Amniotic epithelial cell (primary cell): ENCODE measurements at regions not wholly inside any gene's neighbourhood (a gene's known extent, or its start where the extent isn't known, plus 50 kb on each side); places are given as distances from the start of the nearest gene placed in this dataset.

Experiments used
- DNase-seq: peaks from one replicate; pipeline ENCODE4 v3.0.0-alpha.2; 2010; ENCODE audit warnings: low read depth

DNA sequence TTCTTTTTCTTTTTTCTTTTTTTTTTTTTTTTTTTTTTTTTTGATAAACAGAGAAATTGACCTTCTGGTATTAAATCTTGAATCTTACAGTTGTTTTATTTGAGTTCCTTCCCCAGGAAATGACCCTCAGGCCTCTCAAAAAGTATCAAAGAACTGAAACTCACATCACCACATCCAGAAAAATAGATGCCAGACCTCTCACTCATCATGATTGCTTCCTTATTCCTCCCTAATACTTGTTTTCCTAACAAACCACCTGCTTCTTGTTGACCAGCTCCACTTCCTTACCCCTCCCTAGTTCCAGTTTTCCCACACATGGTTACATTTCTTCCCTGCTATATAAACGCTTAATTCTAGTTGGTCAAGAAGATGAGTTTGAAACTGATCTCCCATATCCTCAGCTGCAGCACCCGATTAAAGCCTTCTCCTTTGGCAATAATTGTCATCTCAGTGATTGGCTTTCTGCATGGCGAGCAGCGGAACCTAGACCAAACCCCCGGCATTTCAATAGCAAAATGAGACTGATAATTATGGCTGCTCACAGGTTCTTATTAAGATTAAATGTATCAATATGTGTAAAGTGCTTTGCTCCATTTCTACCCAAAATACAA lies 681.1 kb upstream of the AUTS2 start:
- no peak for DNase-seq

DNA sequence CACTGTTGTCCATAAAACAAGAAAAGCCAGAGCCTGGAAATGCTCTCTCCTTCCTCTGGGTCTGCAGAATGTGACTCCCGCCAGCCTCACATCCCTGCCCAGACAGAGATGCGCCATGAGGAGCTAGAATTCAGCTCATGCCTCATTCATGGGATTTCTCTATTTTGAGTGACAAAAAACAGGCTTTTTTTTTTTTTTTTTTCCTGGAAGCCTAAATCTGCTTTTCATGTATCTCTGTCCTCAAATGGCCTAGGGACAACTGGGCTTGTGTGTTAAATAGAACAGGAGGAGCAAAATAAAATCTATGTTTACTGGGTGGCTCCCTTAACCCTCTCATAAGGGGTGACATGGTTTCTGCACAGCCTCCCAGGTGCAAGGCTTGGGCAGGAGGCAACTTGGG lies 679.7 kb upstream of the AUTS2 start:
- DNase-seq: no peak

DNA sequence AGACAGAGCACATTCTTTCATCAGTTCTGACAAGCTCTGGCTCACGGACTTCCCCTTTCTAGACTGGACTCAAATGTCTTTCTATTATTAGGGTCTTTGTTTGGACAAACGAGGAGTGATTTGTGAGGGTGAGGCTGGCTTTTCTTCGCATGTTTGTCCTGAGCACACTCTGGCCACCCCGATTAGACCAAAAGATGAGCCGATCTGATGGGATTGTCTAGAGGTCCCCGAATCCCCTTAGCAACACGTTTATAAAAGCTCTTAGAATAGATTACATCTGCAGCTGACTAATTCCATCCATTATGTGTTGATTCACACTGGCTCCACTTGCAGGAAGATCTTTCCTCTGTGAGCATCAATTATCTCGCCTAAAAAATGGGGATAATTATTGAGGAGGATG lies 675.4 kb upstream of the AUTS2 start:
- no peak for DNase-seq

GRCh38 chr7:68925241-68925640 lies 673.0 kb upstream of the AUTS2 start:
- DNase-seq: no peak

- peak; percentile 33 for DNase-seq
These were observed 668.5 kb upstream of the AUTS2 start for GRCh38 chr7:68929781-68930261.

DNA sequence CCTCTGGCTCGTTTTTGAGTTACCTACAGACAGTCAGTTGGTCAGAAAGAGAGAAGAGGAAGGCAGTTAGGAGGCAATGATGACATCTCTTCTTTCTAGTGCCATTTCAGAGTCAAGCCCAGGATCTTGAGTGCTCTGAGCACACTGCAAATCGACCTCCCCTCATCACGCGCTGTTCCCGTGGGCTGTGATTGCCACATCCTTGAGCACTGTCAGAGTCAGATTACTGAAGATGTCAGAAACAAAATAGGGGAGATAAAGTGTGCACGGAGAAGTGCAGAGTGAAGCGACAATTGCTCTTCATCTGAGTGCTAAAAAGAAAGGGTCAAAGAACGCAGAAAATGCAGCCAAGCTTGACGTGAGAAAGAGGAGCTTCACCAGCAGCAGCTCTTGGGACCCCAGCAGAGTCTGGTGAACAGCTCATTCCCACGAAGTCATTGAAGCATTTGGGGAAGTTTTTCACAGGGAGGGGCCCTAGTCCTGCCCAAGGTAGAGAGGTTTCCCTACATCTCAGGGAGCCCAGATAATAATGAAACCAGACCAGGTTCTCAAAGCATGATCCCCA lies 661.7 kb upstream of the AUTS2 start:
- no peak for DNase-seq

DNA sequence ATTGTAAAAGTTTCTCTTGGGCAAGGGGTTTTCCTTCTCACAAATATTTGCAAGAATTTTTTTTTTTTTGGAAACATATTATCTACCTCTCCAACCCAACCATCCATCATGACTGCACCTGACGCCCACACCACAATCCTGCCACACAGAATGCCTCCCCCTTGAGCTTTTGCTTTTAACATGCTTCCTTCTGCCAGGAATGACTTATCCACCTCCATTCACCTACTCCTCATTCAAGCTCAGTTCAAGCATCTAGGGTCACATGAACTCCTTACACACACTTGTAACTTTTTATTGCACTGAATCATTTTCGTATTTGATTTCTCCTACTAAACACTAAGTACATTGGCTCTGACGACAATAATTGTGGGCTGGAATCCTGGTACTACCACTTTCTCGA lies 660.1 kb upstream of the AUTS2 start:
- DNase-seq: no peak

DNA sequence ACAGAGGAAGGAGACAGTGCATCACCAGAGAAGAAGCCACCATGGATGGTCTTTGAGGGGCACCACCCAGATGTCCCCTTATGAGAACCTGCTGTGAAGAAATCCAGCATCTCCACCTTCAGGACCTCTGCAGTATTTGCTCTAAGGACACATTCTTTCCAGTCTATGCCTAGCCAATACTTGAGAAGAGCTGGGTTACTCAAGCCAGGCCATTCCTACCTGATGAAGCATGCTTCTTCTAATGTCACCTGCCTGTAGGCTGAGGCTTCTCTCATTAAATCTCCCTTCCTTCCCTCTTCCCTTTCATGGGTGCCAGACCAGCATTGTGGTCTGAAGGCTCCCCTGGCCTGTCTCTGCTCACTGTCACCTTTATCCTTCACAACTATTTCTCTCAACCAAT lies 654.5 kb upstream of the AUTS2 start:
- DNase-seq: no peak

DNA sequence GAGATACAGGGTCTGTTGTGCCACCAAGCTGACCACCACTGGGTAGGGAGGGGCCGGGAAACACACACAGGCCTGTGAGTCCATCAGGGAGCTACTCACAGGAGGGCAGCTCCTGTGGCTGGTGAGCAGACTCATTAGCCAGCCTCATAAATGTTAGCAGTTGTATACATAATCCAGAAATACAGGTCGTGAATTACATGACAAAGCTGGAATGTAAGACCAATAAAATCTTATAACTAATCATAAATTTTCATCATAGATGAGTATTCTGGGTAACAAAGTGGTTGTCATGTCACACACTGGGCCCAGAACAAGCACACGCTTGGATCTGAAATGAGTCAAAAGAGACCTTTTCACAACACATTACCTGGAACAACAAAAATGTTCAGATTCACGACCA lies 642.6 kb upstream of the AUTS2 start:
- no peak for DNase-seq

- DNase-seq: no peak
These were observed 639.7 kb upstream of the AUTS2 start for GRCh38 chr7:68958571-68958970.

- peak; percentile 63 for DNase-seq
These were observed 634.7 kb upstream of the AUTS2 start for GRCh38 chr7:68963552-68963951.

DNA sequence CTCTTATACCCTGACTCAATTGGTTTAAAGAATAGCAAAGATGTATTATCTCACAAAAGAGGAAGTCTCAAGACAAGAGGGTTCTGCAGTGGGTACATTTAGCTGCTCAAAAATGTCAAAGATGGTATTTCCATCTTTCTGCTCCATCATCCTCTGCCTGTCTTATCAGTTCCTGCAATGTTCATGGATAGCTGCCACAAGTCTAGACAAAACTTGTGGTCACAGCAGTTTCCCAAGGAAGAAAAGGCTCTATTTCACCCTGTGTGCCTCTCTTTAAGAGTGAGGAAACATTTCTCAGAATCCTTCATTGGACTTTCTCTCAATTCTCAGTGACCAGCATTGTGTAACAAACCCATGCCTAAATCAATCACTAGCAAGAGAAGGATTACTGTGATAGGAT lies 634.2 kb upstream of the AUTS2 start:
- peak; percentile 43 for DNase-seq

GRCh38 chr7:68965351-68965750 lies 632.9 kb upstream of the AUTS2 start:
- DNase-seq: no peak

DNA sequence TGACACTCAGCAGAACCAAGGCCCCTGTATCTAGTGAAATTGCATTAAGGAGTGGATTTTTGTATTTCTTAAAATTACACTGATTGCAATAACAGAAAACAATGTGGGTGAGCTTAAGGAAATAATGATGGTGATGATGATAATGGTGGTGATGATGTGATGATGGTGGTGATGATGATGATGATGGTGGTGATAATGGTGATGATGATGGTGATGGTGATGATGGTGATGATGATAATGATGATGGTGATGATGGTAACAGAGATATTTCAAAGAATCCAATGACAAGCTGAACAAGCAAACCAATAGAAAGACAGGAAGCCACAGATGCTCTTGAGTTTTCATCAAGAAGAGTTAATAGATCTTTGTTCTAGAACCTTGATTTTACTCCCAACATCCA lies 630.7 kb upstream of the AUTS2 start:
- no peak for DNase-seq

GRCh38 chr7:68969571-68969970 lies 628.7 kb upstream of the AUTS2 start:
- DNase-seq: peak; percentile 2

DNA sequence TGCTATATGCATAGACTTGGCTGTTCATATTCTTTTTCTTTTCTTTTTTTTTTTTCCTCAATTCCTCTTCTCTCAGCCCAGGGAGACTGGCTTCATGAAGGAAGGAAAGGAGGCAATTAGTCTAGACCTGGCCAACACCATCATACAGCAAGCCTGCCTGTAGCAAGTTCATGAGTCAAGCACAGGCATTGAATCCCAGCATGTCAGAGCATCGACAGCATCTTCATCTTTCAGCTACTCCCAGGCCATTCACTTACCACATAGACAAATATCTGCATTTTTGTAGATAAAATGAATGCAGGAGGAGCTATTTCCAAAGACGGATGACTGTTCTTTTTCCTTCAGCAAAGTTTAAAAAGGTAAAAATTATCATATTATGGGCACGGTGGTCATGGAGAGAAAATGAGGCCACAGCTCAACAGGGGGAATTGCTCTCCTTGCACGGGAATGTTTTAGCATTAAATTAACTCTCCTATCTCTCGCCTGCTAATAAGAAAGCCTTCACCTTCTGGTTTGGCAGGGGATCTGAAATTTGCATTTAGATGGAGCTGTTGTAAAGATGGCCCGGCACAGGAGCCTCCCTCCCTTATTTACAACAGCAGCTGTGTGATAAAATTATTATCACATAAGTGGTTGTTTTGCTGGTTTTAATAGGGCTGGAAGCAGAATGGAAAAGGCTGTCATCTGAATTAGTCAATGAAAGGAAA lies 626.5 kb upstream of the AUTS2 start:
- peak; percentile 32 for DNase-seq

DNA sequence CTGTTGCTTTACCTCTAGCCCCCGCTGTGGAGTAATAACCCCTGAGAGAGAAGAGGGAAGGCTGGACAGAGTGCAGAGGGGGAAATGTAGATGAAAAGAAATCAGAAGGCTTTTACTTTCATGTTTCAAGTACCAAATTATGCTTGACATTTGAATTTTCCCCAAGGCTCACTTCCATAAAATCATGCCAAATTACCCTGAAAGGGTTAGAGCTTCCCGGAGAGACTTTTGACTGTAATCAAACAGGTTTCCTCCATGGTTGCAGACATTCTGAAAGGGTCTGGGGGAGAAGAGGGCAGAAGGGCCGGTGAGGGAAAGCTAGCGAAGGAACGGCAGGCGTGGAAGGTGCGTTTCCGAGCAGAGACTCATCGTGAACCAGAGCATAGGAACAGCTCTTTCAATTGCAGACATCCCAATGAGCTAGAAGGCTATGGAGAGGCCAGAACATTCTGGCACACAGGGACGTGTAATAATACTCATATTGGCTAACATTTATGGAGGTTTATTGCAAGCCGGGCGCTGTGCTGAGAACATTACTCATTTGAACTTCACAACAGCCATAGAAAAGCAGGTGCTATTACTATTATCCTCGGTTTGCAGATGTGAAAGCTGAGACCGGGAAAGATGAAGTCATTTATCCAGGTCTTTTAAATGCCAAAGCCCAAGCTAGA lies 620.8 kb upstream of the AUTS2 start:
- DNase-seq: no peak

DNA sequence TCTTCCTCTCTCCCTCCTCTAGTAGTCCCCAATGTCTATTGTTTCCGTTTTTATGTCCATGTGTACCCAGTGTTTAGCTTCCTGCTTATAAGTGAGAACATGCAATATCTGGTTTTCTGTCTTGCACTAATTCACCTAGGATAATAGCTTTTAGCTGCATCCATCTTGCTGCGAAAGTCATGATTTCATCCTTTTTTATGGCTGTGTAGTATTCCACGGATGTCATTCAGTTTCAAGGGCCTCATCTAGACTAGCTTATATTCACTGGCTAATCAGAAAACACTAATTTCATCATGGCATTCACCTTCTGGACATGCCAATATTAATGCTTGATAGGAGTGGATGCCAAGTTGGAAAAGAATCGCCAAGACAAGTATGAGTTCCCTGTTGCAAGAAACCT lies 619.6 kb upstream of the AUTS2 start:
- DNase-seq: no peak

DNA sequence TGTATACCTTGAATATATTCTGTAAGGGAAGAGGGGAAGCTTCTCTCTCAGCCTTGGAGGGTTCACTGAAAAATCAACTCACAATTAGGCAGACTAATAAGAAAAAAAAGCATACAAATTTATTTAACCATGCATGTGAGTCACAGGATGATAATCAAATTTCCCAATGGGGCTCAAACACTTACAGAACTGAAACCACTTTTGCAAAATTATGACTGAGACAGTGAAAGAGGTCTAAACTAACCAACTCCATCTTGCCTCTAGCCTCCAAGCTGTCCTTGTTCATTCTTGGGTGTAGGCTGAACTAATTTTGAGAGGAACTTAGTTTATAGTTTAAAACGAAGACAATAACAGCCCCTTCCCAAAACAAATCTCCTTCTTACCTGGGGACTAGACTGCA lies 618.3 kb upstream of the AUTS2 start:
- DNase-seq: peak; percentile 29

DNA sequence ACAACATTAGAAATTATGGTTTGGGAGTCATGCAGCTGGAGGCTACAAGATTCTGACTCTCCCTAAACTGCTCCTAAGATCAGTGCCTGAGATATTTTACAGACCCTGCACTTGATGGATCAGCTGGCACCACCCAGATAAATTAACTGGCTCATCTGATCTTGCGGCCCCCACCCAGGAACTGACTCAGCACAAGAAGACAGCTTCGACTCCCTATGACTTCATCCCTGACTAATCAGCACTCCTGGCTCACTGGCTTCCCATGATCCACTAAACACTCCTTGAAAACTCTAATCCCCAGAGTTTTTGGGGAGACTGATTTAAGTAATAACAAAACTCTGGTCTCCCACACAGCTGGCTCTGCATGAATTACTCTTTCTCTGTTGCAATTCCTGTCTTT lies 617.8 kb upstream of the AUTS2 start:
- peak; percentile 64 for DNase-seq

DNA sequence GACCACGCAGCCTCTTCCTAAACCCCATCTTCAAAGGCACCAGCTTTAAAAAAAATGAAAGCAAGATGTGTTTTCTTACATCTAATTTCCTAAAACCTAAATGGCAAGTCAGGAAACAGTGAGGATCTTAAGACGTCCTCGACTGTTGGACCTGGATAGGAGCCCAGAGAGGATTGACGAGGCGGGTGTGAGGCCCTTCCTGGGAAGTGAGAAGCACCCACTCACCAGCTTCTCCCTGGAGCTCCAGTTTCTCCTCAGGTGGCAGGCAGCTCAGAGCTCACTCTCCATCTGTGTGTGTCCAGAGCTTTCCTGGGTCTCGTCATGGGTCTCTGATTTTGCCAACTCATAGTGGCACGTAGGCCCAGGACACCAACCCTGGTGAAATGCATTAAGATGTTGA lies 614.0 kb upstream of the AUTS2 start:
- no peak for DNase-seq

GRCh38 chr7:68994841-68995240 lies 603.4 kb upstream of the AUTS2 start:
- no peak for DNase-seq

GRCh38 chr7:68998136-68998535 lies 600.1 kb upstream of the AUTS2 start:
- no peak for DNase-seq
